Hepatocyte (in vitro differentiated cells): ENCODE measurements at regions not wholly inside any gene's neighbourhood (a gene's known extent, or its start where the extent isn't known, plus 50 kb on each side); places are given as distances from the start of the nearest gene placed in this dataset.

Source experiments
- DNase-seq: peaks from one replicate; pipeline ENCODE4 v3.0.0-alpha.2; 2016; ENCODE audit warnings: low spot score
- H2AFZ ChIP-seq: fragments of 200-600 bp; sonication (generic); 2 replicates; pipeline ENCODE4 v1.6.0; 2016; ENCODE audit warnings: antibody characterized with exemption, mild to moderate bottlenecking
- H3K27ac ChIP-seq: fragments of 200-600 bp; sonication (generic); 2 replicates; pipeline ENCODE4 v1.5.1; 2016; ENCODE audit warnings: mild to moderate bottlenecking
- H3K27me3 ChIP-seq: fragments of 200-600 bp; sonication (generic); 2 replicates; pipeline ENCODE4 v1.6.1; 2016
- H3K36me3 ChIP-seq: fragments of 200-600 bp; sonication (generic); replicated peaks from 2 replicates; pipeline ENCODE4 v1.5.1; 2016; ENCODE audit warnings: low read depth; ENCODE audit not compliant: insufficient read depth
- H3K4me1 ChIP-seq: fragments of 200-600 bp; sonication (generic); 2 replicates; pipeline ENCODE4 v1.5.1; 2016; ENCODE audit warnings: mild to moderate bottlenecking, moderate library complexity; ENCODE audit not compliant: insufficient read depth
- H3K4me2 ChIP-seq: fragments of 200-600 bp; sonication (generic); 2 replicates; pipeline ENCODE4 v1.6.0; 2016
- H3K4me3 ChIP-seq: fragments of 200-600 bp; sonication (generic); 2 replicates; pipeline ENCODE4 v1.5.1; 2016; ENCODE audit warnings: mild to moderate bottlenecking
- H3K79me2 ChIP-seq: fragments of 200-600 bp; sonication (generic); 2 replicates; pipeline ENCODE4 v1.6.0; 2017; ENCODE audit warnings: mild to moderate bottlenecking
- H3K9me2 ChIP-seq: fragments of 200-600 bp; sonication (generic); replicated peaks from 2 replicates; pipeline ENCODE4 v1.6.0; 2017; ENCODE audit warnings: mild to moderate bottlenecking; ENCODE audit not compliant: insufficient read depth
- H3K9me3 ChIP-seq: fragments of 200-600 bp; sonication (generic); 2 replicates; pipeline ENCODE4 v1.5.1; 2016; ENCODE audit warnings: low read depth, mild to moderate bottlenecking
- H4K20me1 ChIP-seq: fragments of 200-600 bp; sonication (generic); 2 replicates; pipeline ENCODE4 v1.6.0; 2016; ENCODE audit warnings: mild to moderate bottlenecking; ENCODE audit not compliant: insufficient read depth, poor library complexity, severe bottlenecking
- CTCF ChIP-seq: fragments of 200-600 bp; sonication (generic); IDR thresholded peaks from 2 replicates; pipeline ENCODE4 v1.5.1; 2016; ENCODE audit warnings: antibody characterized with exemption, mild to moderate bottlenecking; ENCODE audit not compliant: poor library complexity
- EZH2 ChIP-seq: fragments of 200-600 bp; sonication (generic); IDR thresholded peaks from 2 replicates; pipeline ENCODE4 v1.6.1; 2016; ENCODE audit warnings: antibody characterized with exemption, mild to moderate bottlenecking, borderline replicate concordance
- EZH2phosphoT487 ChIP-seq: fragments of 200-600 bp; sonication (generic); IDR thresholded peaks from one replicate; pipeline ENCODE4 v1.6.1; 2018; ENCODE audit warnings: antibody characterized with exemption, mild to moderate bottlenecking, low read depth, moderate library complexity; ENCODE audit not compliant: unreplicated experiment, severe bottlenecking
- WGBS: methylation state at CpG from one replicate; pipeline ENCODE4 v1.1.6; 2016; ENCODE audit warnings: low lambda C conversion rate; ENCODE audit errors: missing lambda C conversion rate; 5-methylcytosine and 5-hydroxymethylcytosine counted together

- no peaks in the 10 kb centered on the region for H3K9me3 ChIP-seq
- peak; percentile 38 for DNase-seq
- no peak overlapping the region for H3K4me3 ChIP-seq
- H3K4me1 ChIP-seq: peaks cover 4% of the 10 kb centered on the region
- no peaks in the 10 kb centered on the region for H3K79me2 ChIP-seq
- WGBS: 56% methylated on average over 4 of the region's 4 CpGs
- H3K27me3 ChIP-seq: no peaks in the 10 kb centered on the region
- no peak overlapping the region for H3K27ac ChIP-seq
- H4K20me1 ChIP-seq: no peaks in the 10 kb centered on the region
- no peaks in the 10 kb centered on the region for H3K9me2 ChIP-seq
- H2AFZ ChIP-seq: no peak overlapping the region
- no peaks in the 10 kb centered on the region for H3K36me3 ChIP-seq
- H3K4me2 ChIP-seq: no peak overlapping the region
- TF ChIP-seq EZH2phosphoT487 (no peak), CTCF (no peak), EZH2 (no peak)
These were observed 875.6 kb downstream of the TFAP2A start for GRCh38 chr6:9539231-9539755.

GRCh38 chr6:9537381-9537780 lies 877.5 kb downstream of the TFAP2A start:
- 85% methylated on average over 2 of the region's 2 CpGs for WGBS
- Histone ChIP-seq H3K36me3 (no peaks in the 10 kb centered on the region), H3K27ac (no peak overlapping the region), H3K27me3 (no peaks in the 10 kb centered on the region), H3K4me1 (peaks cover 4% of the 10 kb centered on the region), H4K20me1 (no peaks in the 10 kb centered on the region), H2AFZ (no peak overlapping the region), H3K79me2 (no peaks in the 10 kb centered on the region), H3K4me2 (no peak overlapping the region), H3K9me3 (no peaks in the 10 kb centered on the region), H3K9me2 (no peaks in the 10 kb centered on the region), H3K4me3 (no peak overlapping the region)
- DNase-seq: no peak
- TF ChIP-seq EZH2 (no peak), EZH2phosphoT487 (no peak), CTCF (no peak)

- H3K4me1 ChIP-seq: peaks cover 4% of the 10 kb centered on the region
- WGBS: 93% methylated on average over 2 of the region's 2 CpGs
- no peaks in the 10 kb centered on the region for H3K9me3 ChIP-seq
- H3K27me3 ChIP-seq: no peaks in the 10 kb centered on the region
- no peaks in the 10 kb centered on the region for H3K9me2 ChIP-seq
- H4K20me1 ChIP-seq: no peaks in the 10 kb centered on the region
- TF ChIP-seq EZH2: no peak
- no peak for TF ChIP-seq EZH2phosphoT487
- no peak for TF ChIP-seq CTCF
- no peaks in the 10 kb centered on the region for H3K79me2 ChIP-seq
- H3K27ac ChIP-seq: no peak overlapping the region
- H2AFZ ChIP-seq: no peak overlapping the region
- no peaks in the 10 kb centered on the region for H3K36me3 ChIP-seq
- no peak for DNase-seq
- H3K4me2 ChIP-seq: no peak overlapping the region
- no peak overlapping the region for H3K4me3 ChIP-seq
These were observed 879.8 kb downstream of the TFAP2A start for GRCh38 chr6:9535106-9535505.
